Muscle of back (tissue), 3 donors: ENCODE measurements at regions not wholly inside any gene's neighbourhood (a gene's known extent, or its start where the extent isn't known, plus 50 kb on each side); places are given as distances from the start of the nearest gene placed in this dataset.
"Not testable (repeated sequence)": the region's sequence is repeated elsewhere in the genome, so short reads cannot be mapped to it uniquely, and the experiment has no call there.

Experiments
- DNase-seq, 3 donors: peaks; one replicate each; pipeline versions ENCODE4 v3.0.0 to v3.0.0-alpha.2; 2013

DNA sequence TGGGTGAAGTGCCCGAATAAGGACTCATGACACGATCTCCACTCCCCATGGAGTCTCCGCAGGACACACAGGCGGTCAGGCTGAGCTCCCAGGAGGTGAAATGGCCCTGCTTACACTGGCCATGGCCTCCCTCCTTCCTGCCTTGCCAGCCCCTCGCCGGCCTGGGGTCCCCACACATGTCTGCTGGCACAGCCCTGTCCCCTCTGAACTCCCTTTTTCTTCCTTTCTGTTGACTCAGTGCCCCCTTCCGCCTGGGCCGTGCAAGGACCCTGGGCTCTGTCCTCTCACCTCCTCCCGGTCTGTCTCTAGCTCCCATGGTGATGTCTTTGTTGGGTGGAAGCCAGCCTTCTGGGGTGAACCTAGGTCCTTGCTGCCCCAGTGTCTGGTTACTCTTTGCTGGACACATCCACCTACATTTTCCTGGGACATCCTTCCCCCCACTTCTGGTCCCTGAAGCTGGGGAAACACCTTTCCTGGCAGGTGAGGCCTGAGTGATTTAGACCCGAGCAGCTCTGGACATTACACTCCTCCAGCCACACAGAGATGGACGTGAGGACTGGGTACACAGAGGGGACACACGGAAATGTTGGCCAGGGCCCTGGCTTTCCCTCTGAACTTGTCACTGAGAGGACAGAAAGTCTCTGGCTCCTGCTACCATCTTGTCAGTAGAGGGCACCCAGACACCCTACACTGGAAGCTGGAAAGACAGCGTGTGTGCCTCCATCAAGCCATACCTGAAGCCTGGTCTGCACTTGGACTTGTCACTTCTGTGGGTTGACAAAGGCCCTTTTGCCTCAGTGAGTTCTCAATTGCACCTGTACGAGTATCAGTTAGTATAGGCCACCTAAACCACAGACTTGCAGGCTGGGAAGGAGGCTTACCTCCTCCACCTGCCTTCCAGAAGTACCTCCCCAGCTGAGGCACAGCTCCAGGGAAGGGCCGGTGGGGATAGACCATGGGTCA, 864.3 kb downstream of the TBC1D22A start:
- DNase-seq: no peak

DNA sequence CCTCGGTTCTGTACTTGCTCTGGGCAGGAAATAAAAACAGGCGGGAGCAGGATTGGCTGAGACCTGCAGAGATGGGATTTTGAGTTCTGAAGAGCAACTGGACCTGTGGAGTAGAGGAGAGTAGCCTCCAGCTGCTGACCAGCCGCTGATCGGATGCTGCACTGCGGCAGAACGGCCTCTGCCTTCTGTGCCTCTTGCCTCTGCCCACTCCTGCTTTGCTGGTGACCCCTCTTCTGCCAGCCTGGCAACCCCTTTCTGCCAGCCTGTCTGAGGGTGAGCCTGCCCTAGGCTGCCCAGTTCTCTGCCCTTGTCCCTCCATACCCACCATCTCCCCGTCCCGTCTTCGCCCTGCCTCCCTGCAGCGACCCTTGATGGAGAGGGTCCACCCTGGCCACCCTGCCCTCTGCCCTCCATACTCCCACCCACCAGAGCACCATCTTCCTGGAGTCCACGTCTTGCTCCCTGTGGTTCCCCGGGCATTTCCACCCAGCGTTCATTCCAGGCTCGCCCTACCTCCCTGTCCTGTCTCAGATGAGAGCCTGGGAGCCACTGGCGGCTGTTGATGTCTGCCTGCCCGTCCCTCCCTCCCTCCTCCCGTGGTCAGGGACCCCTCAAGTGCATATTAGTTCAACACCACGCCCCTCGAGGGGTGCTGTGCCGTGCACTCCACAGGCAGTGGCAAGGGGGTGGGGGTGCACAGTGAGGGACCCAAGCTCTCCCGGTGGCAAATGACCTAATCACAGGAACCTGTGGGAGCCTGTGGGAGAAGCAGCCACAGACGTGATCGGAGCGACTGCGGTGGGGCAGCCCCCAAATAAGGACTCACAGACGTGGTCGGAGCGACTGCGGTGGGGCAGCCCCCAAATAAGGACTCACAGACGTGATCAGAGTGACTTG, 863.3 kb downstream of the TBC1D22A start:
- DNase-seq: no peak

DNA sequence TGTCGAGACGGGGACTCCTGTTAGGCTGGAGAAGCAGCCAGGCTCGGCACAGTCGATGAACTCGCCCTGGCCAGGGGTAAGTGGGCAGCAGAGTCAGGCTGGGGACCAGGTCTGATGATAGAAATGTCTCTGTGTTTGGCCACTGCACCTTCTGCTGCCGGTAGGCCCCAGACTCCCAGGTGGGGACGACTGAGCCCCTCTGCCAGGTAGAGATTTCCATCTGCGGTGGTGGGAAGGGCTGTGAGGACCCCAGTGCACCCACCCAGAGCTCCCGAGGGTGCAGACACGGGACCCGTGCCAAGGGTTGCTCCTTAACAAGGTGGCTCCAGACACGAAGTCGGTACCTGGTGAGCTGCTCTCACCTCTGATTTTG, 862.5 kb downstream of the TBC1D22A start:
- DNase-seq: no peak

DNA sequence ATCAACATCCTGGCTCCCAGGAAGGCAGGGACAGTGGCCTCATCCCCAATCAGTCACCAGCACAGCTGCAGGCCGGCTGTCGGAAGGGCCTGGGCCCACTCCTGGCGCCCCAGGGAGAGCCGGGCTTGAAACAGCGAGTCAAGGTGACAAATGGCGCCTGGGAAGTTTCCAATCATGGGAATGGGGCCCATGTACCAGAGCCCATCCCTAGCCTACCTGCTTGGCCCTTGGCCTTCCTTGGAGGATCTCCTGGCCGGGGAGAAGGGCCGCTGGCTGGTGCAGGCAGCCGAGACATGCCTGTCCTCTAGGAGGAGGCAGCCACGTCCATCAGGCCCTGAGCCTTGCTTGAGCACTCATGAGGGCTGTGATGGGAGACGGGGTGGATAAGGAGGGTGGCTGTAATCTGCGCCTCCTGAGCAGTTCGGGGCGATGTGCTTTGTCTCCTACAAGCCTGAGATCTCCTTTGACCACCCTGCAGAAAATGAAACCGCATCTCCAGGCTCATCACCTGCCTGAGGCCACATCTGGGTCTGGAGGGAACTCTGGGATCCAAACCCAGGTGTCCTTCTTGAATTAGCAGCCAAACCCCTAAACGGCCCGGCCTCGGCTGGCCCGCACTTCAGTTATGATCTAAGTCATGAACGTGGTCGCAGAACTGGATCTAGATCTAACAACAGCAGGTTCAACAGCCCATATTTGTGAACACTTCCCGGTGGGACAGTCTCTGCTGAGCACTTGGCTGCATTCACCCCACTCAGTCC, 862.0 kb downstream of the TBC1D22A start:
- DNase-seq: no peak

DNA sequence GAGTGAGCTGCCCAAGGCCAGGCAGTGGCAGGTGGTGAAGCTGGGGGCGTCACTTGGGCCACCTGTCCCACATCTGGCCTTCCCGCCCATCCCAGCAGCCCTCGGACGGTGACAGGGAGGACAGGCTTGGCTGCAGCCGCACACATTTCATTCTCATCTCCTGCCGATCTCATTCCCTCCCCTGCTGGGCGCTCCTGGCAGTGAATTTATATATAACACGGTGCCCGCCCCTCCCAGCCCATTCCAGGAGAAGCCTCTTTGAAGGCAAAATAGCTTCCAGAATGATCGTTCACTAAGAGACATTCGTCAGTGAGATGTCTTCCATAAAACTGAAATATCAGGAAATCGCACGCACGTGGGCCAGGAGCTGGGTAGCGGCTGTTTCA, 861.3 kb downstream of the TBC1D22A start:
- no peak for DNase-seq

DNA sequence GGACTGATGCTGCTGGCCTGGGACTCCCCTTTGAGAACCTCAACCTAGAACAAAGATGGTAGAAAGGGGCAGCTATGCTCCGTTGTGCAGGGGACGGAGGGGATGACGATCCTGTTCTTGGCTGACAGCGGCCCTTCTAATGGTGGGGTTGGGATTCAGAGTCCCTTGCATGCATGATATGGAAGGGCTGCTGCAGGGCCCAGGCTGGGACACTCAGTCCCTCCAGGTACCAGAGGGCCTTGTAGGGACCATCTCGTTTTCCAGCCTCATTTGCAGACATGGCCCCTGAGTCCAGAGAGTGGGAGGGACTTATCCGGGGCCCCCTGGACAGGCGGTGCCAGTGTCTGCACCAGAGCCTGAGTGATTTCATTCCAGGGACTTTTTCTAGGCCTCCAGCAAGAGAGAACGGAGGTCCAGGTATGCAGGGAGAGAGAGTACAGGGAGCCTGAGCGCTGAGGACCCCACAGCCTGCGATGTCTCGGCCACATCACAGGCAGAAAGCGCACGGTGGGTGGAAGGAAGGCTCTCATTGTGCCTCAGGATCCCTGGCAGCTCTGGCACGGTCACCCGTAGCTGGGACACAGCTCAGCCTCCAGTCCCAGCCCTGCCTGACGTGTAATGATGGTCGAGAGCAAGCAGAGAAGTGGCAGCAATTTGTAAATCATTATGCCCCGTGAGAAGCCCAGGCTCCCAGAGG, 860.8 kb downstream of the TBC1D22A start:
- DNase-seq: no peak

DNA sequence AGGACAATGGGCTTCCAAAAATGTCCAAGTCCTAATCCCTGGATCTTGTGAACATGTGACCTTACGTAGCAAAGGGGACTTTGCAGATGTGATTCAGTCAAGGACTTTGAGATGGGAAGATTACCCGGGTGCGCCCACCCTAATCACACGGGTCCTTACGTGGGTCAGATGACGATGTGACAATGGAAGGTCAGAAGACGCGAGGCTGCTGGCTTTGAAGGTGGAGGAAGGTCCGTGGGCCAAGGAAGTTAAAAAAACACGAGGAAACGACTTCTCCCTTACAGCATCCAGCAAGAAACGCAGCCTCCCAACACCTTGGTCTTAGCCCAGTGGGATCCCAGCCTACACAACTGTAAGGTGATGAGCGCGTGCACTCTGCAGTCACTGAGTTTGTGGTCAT, 860.1 kb downstream of the TBC1D22A start:
- DNase-seq: no peak

DNA sequence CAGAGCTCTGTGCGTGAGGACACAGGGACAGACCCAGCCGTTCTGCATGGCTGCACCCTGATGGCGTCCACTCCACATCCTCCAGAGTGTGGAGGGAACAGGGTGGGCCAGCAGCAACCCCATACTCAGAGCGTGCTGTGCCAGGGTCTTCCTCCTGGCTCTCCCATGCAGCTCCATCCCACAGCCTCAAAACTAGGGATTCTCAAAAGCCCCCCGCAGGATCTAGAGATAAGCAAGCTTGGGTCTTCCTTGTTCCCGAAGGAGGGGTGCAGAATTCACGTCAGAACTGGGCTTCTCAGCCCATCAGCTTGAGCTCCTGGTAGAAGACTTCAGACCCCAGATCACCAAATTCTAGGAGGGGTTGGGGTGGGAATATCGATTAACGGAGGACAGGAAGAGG, 858.8 kb downstream of the TBC1D22A start:
- DNase-seq: no peak

DNA sequence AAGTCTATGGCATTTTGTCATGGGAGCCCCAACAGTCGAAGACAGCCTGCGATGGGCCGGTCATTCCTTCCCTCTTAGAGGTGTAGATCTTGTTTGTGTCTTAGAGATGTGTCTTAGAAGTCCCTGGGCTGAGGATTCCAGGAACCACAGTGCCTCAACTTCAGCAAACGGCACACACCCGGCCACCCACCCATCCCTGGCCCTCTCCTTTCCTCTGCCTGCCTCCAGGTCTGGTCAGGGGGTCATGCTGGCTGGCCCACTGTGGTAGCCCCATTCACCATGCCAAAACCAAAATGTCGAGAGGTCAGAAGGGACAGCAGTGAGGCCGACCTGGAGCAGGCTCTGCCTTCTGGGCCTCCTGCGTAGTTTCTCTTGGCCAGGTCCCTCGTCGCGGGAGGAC, 857.9 kb downstream of the TBC1D22A start:
- DNase-seq: no peak

DNA sequence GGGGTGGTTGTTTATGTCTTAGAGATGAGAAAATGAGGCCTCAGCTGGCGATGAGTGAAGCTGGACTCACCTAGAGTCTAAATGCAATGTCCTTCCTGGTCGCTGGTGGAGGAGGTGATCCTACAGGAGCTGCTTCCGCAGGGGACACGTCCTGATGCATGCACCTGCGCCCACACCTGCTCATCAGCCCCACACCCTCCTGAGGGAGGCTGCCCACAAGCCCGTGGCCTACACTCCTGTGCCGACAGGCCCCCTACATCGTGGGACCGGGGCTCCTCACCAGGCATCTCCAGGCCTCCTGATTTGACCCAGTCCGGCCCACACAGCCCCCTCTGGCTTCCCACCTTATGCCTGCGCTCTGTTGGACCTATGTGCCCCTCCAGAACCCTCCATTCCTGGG, 857.2 kb downstream of the TBC1D22A start:
- no peak for DNase-seq

DNA sequence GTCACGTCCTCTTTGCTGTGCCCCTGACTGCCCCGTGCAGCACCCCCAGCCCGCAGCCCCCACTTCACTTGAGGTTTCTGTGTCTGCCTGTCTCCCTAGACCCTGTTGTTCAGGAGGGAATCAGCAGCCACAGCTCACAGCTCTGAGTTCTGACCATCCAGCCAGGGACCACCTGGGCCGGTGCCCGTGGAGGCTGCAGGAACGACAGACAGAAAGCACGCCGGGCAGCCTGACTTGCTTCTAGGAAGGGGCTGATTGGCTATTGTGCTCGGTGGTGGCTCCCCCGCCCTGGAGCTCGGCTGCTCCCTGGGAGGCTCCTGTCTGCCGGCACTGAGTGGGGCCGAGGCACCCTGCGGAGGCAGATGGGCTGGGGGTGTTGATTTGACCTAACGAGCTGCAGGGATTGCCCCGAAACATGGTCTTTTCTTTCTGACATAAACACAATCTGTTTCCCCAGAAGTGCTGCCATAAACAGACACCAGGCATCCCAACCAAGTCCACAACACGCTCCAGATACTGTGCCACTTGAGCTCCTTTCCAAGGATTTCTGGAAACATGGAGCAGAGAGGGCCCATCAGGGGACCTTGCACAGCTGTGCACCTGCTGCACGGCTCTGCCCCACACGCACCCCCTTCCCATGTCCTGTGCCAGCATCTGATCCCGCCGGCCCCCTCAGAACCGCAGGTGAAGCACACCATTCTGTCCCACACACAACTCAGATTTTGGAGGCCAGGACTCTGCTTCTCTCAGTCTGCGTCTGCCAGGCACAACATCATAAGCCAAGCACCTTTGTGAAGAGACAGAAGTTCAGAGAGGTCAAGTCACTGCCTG, 855.9 kb downstream of the TBC1D22A start:
- no peak for DNase-seq

DNA sequence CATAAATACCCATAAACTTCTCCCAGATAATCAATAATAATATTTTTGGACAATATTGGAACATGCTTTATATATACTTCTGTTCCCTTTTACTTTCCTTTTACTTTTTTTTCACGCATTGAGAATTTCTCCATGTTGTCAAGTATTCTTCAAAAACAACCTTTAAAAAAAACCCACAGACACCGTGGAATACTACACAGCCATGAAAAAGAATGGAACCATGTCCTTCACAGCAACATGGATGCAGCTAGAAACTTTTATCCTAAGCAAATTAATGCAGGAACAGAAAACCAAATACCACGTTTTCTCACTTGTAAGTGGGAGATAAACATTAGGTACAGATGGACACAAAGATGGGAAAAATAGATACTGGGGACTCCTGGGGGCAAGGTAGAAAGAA, 854.7 kb downstream of the TBC1D22A start:
- no peak for DNase-seq

DNA sequence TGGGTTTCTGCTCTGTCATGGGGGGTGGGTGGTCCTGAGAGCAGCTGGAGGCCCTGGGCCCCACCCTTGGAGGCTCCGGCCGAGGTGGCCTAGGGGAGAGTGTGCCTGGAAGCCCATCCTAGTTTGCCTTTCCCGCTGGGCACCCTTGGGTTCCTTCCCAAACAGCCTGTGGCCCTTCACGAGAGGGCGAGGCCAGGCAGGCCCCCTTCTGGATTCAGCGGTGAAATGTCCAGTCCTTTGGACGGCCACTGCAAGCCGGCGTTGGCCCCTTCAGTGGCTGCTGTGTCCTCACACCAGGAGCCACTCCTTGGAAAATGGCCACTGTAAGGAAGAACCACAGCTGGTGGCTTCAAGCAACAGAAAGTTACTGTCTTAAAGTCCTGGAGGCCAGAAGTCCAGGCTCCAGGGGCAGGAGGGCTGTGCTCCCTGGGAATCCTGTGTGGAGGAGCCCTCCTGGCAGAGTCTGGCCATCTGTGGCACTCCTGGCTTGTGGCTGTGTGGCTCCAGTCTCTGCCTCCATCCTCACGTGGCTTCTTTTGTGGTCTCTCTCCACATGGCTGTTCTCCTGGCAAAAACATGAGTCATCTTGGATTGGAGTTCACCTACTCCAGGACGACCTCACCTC, 854.1 kb downstream of the TBC1D22A start:
- DNase-seq: no peak

DNA sequence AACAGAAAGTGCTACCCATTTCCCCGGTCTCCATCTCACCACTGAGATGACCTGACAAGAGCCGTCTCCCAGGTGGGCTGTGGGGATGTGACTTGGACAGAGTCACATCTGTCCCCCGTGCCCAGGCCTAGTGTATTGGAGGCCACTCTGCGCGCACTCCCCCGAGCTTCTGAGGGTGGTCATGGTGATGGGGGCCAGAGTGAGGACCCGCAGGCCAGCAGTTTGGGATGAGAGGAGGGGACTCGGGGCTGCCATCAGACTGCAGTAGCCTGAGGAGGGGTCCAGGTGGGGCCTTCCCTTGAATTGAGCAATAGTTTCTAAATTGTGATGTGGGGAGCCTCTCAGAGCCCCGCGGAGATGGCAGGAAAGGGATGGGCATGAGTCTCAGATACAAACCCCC, 852.6 kb downstream of the TBC1D22A start:
- no peak for DNase-seq

DNA sequence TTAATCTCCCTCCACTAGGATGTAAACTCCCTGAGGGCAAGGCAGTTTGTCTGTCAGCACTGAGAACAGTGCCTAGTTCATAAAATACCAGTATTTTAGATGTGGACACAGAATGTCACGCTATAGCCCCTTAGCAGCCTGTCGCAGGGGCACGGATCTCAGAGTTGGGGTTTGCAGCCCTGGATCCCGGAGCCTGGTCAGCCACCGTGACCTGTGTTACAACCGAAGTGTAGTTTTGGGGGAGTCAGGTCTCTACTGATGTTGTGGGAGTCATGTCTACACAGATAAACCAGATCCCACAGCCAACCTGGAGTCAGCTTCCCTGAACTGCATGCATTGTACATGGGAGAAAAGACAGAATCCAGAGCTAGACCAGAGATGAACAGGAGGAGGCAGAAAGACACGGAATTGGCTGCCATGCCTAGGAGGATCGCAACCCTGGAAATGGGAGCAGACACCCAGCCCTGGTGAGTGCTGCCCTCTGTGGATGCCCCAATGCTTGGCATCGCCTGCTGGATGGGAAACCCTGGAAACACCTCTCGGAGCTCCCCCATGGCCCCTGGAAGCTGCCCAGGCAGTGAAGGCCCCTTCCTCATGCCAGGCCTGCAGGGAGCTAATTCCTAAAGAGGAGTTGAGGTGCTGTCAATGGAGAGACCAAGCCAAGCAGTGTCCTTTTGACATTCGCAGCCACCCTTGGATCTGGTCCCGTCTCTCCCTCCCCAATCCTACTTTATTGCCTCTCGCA, 851.3 kb downstream of the TBC1D22A start:
- no peak for DNase-seq

DNA sequence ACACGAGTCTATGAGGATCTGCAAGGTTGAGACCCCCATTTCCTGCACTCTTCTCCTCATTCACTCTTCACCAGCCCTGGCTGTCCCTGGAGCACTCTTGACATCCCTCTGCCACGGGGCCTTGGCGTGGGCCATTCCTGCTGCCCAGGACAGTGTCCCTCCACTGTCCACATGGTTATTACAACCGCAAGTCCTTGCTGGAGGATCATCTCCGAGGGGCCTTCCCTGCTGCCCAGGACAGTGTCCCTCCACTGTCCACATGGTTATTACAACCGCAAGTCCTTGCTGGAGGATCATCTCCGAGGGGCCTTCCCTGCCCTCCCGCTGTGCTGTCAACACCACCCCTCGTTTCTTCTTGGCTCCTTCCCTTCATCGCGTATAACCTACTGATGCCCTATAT, 850.7 kb downstream of the TBC1D22A start:
- not testable (repeated sequence) for DNase-seq

DNA sequence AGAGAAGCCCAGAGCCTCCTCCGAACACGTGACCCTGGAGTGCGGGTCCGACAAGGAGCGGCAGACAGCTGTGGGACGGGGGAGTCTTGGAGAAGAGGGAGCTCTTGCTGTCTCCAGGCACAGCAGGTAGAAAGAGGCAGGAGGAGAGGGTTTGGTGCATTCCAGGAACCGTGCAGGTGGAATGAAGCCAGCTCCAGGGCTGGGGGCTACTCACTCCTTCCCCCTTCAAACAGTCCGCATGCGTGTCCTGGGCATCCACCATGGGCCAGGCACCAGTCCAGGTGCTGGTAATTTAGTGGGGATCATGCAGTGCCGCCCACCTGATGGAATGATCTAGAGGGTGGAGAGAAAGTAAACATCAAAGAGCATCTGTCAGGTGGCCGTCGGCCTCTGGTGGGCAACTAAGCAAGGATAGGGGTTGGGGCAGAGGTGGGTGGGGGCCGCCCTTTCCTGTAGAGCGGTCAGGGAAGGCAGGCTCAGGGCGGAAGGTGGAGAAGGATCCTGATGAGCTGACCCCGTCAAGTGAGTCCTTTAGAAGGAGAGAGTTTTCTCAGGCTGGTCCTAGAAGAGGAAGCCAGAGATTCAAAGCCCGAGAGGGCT, 850.0 kb downstream of the TBC1D22A start:
- DNase-seq: no peak

DNA sequence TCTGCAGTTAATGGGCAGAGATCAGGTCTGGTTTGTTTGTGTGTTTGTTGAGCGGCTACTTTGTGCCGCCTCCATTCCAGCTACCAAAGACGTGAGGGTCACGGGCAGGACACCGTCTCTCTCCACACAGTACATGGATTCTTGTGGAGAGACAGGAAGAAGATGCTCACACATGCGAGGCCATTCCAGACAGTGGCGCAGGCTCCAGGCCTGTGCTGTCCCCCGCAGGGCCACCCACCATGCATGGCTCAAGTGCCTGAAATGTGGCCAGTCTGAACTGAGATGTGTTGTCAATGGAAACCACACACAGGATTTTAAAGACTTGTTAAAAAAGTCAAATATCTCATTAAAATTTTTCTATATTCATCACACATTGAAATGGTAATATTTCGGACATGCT, 848.3 kb downstream of the TBC1D22A start:
- DNase-seq: no peak

DNA sequence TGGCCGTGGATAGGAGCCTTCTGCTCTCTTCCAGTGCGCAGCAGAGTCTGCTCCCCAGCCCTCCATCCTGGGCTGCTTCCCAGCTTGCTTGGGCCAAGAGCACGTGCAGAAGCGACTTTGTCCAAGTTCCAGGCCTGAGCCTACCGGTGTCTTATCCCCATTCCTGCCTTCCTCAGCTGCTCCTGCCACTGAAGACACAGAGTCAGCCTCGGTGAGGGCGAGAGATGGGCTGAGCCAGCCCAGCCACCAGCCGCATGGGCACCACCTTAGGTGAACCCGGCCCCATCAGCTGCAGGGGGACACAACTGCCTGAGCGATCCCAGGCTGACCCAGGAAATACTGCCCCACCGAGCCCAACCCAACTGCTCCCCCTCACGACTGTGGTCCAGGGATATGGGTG, 847.8 kb downstream of the TBC1D22A start:
- no peak for DNase-seq
